GM18526 (cell line): ENCODE measurements at regions not wholly inside any gene's neighbourhood (a gene's known extent, or its start where the extent isn't known, plus 50 kb on each side); places are given as distances from the start of the nearest gene placed in this dataset.

ENCODE experiments used
- POLR2A ChIP-seq: IDR thresholded peaks from 3 replicates; pipeline ENCODE4 v1.6.1; 2011; ENCODE audit not compliant: insufficient read length; ENCODE audit errors: extremely low read depth

GRCh38 chrX:39443240-39443639 is 642.0 kb downstream of the MID1IP1 start:
- no peak for TF ChIP-seq POLR2A

DNA sequence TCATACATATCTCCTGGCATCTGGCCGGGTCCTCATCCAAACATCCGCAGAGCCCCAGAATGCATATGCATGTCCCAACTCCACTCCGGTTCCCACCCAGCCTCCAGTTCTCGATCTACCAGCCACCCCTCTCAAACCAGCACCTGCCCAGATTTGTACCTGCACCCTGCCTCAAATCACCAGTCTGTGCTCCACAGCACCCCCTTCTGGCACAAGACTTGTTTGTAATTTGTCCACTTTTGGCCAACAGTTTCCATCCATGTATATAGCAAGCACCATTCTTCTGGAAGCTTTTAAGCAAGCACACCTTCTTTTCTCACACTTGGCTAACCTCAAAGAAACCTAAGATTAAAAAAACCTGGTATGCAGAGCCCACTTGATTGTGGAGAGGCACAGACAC is 644.1 kb downstream of the MID1IP1 start:
- TF ChIP-seq POLR2A: no peak

GRCh38 chrX:39449352-39449751 is 648.1 kb downstream of the MID1IP1 start:
- no peak for TF ChIP-seq POLR2A

DNA sequence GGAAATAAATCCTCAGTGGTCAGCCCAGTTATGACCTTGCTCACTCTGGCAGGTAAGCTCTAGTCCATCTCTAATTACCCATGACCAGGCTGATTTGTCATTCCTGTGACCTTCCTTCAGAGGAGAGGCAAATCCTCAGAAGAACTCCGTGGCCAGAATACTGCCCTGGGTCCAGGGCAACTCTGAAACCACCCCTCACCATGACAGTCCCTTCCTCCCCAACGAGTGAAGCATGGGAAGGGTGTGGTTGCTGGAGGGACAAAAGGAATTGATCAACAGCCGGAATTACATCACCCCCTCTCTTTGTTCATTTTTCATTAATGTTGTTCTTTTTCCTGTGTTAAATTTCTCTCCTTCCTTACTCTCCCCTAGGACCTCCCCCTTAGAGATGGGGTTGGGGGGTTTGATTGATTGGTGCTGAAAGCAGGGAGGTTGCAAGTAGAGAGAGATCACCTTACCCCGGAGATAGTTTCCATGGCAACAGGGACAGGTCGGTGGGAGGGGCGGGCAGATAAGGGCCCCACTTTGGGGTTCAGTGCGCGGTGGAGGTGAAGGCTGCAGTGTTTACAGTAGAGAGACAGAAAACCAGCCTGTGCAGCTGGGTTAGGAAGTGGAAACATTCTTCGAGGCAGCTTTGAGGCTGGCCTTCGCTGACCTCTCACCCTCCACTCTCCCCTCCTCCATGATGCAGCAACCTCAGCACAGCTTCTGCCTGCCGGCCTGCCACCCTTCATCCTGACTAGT is 647.4 kb downstream of the BCOR start:
- TF ChIP-seq POLR2A: no peak

GRCh38 chrX:39451046-39451445 is 646.7 kb downstream of the BCOR start:
- TF ChIP-seq POLR2A: no peak

GRCh38 chrX:39452401-39452800 is 645.4 kb downstream of the BCOR start:
- TF ChIP-seq POLR2A: no peak

DNA sequence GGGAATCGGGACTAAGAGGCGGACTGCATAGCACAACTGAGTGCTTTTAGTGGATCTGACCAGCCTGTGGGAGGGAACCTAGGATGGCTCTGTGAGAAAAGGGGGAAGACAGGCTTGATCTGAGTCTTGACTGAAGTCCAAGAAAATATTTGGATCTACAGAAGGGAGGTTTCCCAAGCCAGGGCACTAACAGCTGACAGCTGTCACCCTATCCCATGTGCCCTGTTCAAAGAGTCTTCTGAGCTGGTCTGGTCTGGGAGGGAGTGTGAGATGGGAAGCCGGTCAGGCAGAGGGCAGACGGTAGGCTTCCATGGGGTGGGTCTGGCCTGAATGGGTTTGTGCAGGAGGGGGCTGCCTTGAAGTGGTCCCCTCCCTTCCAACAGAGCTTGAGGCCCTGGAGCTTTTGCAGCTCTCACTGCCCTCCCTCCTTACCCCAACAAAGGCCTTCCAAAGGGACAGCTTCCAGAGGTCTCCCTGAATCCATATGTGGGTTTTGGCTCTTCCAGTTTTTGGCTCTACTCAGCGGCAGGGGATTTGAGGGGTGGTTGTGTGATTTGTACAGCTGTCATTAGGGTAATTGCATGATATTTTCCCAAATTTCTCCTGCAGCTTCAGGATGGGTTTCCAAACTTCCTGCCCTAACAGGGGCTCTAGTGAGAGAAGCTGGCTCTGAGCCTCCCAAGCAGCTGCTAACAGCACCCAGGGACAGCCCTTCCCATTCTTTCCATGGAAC is 643.7 kb downstream of the BCOR start:
- no peak for TF ChIP-seq POLR2A

DNA sequence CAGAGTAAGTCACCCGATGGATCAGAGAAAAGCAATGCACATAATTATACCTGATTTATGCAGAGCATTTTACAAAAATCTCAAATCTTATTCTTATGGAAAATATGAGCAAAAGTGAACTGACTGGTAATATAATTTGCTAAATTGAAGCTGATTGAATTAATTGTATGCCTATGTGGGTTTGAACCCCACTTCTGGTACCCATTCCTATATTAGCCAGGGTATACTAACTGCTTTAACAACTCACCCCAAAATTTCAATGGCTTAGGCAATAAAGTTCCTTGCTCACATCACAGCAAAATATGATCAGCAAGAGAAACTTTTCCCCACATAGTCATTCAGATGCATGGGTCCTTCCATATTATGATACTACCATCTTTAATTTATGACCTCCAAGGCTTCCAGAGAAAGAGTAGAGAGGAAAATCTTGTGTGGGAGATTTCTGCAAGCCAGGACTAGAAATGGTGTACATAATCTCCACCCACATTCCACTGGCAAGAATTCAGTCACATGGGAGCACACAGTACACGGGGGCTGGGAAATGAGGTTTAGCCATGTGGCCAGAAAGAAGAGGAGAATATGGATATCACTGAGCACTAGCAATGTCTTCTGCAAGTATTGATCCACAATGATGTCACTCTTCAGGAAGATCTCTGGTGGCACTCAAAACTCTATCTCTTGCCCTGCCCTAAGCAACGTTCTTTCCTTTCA is 640.7 kb downstream of the BCOR start:
- no peak for TF ChIP-seq POLR2A

- no peak for TF ChIP-seq POLR2A
These were observed 639.0 kb downstream of the BCOR start for GRCh38 chrX:39458779-39459178.

GRCh38 chrX:39459204-39459603 is 638.6 kb downstream of the BCOR start:
- TF ChIP-seq POLR2A: no peak

DNA sequence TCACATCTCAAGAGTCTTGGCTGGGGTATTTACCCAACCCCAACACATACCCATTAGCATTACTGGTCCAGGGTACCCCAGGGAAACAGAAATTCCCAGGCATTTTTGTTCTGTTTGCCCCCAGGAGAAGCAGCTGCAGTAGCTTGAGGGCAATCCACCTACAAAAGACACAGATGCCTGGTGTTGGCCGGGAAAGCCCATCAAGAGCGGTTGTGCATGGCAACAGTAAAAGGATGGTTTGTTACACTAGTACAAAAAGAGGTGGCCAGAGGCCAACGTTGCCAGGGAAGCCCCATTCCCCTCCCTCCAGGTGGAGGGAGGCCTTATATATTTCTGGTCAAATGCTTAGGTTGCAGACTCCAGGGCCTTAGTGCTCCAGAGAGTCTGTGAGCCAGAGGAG is 637.8 kb downstream of the BCOR start:
- TF ChIP-seq POLR2A: no peak

- no peak for TF ChIP-seq POLR2A
These were observed 637.3 kb downstream of the BCOR start for GRCh38 chrX:39460499-39460898.

DNA sequence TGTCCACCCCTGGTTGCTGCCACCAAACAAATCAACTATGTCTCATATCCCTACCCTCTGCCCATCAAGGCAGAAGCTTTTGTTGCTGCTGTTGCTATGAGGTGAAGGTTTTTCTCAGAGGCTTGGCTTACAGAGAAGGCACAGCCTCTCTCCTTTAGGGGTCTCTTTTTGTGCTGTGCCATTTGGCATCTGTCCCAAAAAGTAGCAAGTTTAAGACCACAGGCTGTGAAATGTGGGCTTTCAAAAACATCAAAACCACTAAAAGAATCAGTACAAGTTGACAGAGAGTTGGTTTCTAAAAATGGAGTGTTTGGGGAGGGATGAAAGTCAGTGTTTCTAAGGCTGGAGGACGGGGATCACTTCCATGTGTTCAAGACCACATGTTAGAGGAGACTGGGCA is 634.9 kb downstream of the BCOR start:
- no peak for TF ChIP-seq POLR2A

DNA sequence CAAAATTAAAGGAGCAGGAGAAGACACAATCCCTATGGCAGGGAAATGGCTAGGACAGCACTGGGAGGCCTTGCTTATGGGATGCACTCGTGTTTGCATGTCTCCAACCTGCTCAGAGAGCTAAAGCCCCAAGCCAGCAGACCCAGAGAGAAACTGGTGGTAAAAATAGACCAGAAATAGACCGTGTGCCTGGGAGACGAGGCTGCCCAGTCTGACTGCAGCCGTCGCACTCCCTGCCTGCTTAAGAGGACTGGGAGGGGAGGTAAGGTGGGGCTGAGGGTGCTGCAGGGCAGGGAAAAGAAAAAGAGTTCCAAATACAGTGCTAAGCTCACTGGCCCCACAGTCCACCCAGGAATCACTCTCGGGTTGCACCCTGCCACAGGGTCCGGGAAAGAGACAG is 633.5 kb downstream of the BCOR start:
- no peak for TF ChIP-seq POLR2A

- TF ChIP-seq POLR2A: no peak
These were observed 632.3 kb downstream of the BCOR start for GRCh38 chrX:39465467-39465866.

GRCh38 chrX:39465906-39466305 is 631.9 kb downstream of the BCOR start:
- TF ChIP-seq POLR2A: no peak

DNA sequence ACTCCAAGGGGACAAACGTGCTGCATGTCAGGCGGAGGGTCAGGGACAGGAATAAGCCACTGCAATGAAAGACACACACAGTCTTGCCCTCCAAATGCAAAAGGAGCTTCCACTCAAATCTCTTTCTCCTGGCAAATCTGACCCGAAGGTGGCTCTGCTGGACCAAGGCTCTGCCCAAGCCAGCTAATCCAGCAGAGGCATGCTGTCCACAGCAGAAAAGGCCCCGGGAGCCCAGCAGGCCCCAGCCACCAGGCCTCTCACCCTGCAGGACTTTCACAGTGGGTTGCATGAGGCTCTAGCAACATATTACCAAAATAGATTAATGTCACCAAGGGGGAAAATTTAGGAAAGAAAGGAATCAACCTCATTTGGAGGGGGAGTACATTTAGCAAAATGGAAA is 628.6 kb downstream of the BCOR start:
- TF ChIP-seq POLR2A: no peak
